Pancreas (tissue), 10 donors: ENCODE measurements at regions not wholly inside any gene's neighbourhood (a gene's known extent, or its start where the extent isn't known, plus 50 kb on each side); places are given as distances from the start of the nearest gene placed in this dataset.

Experiments used
- ATAC-seq, 4 donors: fragments of 200-7000 bp; cut with Tn5 transposase; one replicate each; pipeline versions ENCODE4 v1.8.0 to v1.9.1; 2020; ENCODE audit warnings: mild to moderate bottlenecking in 4 of 4, moderate library complexity in 4 of 4
- DNase-seq, 6 donors: peaks; one replicate each; pipeline ENCODE4 v3.0.0-alpha.2; 2020
- FAIRE-seq: peaks from 2 replicates; lab custom pipeline; 2012; peaks lifted over from hg19 to GRCh38; lab: Jason Lieb, UNC
- H3K27ac ChIP-seq, 4 donors: fragments of 200-600 bp; sonication (generic); 1 replicate in 3 of 4; 2 replicates in 1 of 4; pipeline versions ENCODE4 v1.5.0 to v1.8.0; 2020
- H3K27me3 ChIP-seq, 4 donors: fragments of 200-600 bp; one replicate each; pipeline ENCODE4 v1.8.0; 2021
- H3K36me3 ChIP-seq, 3 donors: fragments of 200-600 bp; sonication (generic) in 1 of 3; one replicate each; pipeline versions ENCODE4 v1.5.0 to v1.8.0; 2020 to 2021
- H3K4me1 ChIP-seq, 3 donors: fragments of 200-600 bp; one replicate each; pipeline ENCODE4 v1.8.0; 2021
- H3K4me3 ChIP-seq, 4 donors: fragments of 200-600 bp; sonication (generic) in 2 of 4; one replicate each; pipeline versions ENCODE4 v1.5.0 to v1.8.0; 2020 to 2021
- H3K9me3 ChIP-seq, 4 donors: fragments of 200-600 bp; one replicate each; pipeline ENCODE4 v1.8.0; 2021
- CTCF ChIP-seq, 4 donors: fragments of 200-600 bp; sonication (generic) in 3 of 4; IDR thresholded peaks; one replicate each; pipeline versions ENCODE4 v1.5.0 to v1.8.0; 2021; ENCODE audit warnings: antibody characterized with exemption in 4 of 4
- WGBS, 2 donors: extraction: QIAGEN DNeasy Blood & Tissue Kit; methylation state at CpG; one replicate each; pipeline ENCODE4 v1.1.7; 2013; 5-methylcytosine and 5-hydroxymethylcytosine counted together
- intact Hi-C, 3 donors: fragments of 100-400 bp; cut with DNase I; formaldehyde crosslinking; loops; one replicate each; pipeline versions ENCODE4 v1.11.1 to v1.14.2; 2022
- donor health status: healthy with polysubstance abuse.
- donor health status: DM: no; HTN: no; CAD: no; lungs with moderate emphysema.
- donor health status: DM: no; HTN: no; CAD: no.
- donor health status: control.
- donor health status: control.
- donor health status: Bipolar disorder and iron deficiency.
- donor health status: DM: yes; HTN: yes; CAD: no.
- donor health status: DM: no; HTN: no; CAD: no.
- donor health status: DM: no; HTN: no; CAD: no.
- donor health status: DM: yes; HTN: yes; CAD: no.

- Histone ChIP-seq H3K4me3 (no peak overlapping the region), H3K27me3 (no peaks in the 10 kb centered on the region), H3K27ac (no peak overlapping the region), H3K36me3 (no peaks in the 10 kb centered on the region), H3K9me3 (no peaks in the 10 kb centered on the region), H3K4me1 (no peaks in the 10 kb centered on the region)
- DNase-seq (no peak), ATAC-seq (peak in 2 of 4 donors; percentile 36 to 87), FAIRE-seq (no peak)
- TF ChIP-seq CTCF (IDR thresholded peaks at IDR 0.05): no peak
- intact Hi-C loops: no loop called here
- WGBS, 2 donors: 65 to 74% methylated on average over 3 of the region's 3 CpGs
Observed at GRCh38 chr3:115321400-115321805, 174.3 kb upstream of the ZBTB20 start.

- no peak for DNase-seq
- intact Hi-C loops: no loop called here
- Histone ChIP-seq H3K27me3 (no peaks in the 10 kb centered on the region), H3K4me3 (no peak overlapping the region), H3K36me3 (no peaks in the 10 kb centered on the region), H3K27ac (no peak overlapping the region), H3K9me3 (no peaks in the 10 kb centered on the region), H3K4me1 (no peaks in the 10 kb centered on the region)
- no peak for FAIRE-seq
- ATAC-seq: peak in 1 of 4 donors; percentile 32
- TF ChIP-seq CTCF (IDR thresholded peaks at IDR 0.05): no peak
- WGBS, 2 donors: 56 to 65% methylated on average over 3 of the region's 3 CpGs
Observed at GRCh38 chr3:115322901-115323300, 175.8 kb upstream of the ZBTB20 start.

GRCh38 chr3:115323380-115323779, 176.3 kb upstream of the ZBTB20 start:
- Histone ChIP-seq H3K27ac (no peak overlapping the region), H3K27me3 (no peaks in the 10 kb centered on the region), H3K4me1 (no peaks in the 10 kb centered on the region), H3K36me3 (no peaks in the 10 kb centered on the region), H3K4me3 (no peak overlapping the region), H3K9me3 (no peaks in the 10 kb centered on the region)
- FAIRE-seq (no peak), ATAC-seq (no peak), DNase-seq (no peak)
- 35 to 43% methylated on average over 2 of the region's 2 CpGs for WGBS, 2 donors
- TF ChIP-seq CTCF (IDR thresholded peaks at IDR 0.05): no peak
- intact Hi-C loops: no loop called here

- WGBS, 2 donors: 15 to 21% methylated on average over 1 of the region's 1 CpG
- intact Hi-C loops: no loop called here
- Histone ChIP-seq H3K9me3 (no peaks in the 10 kb centered on the region), H3K4me1 (no peaks in the 10 kb centered on the region), H3K36me3 (no peaks in the 10 kb centered on the region), H3K4me3 (no peak overlapping the region), H3K27me3 (no peaks in the 10 kb centered on the region), H3K27ac (no peak overlapping the region)
- no peak for DNase-seq
- no peak for FAIRE-seq
- TF ChIP-seq CTCF (IDR thresholded peaks at IDR 0.05): no peak
- no peak for ATAC-seq
Observed at GRCh38 chr3:115324056-115324455, 177.0 kb upstream of the ZBTB20 start.

- intact Hi-C loops: no loop called here
- TF ChIP-seq CTCF (IDR thresholded peaks at IDR 0.05): no peak
- FAIRE-seq: no peak
- ATAC-seq: peak in 2 of 4 donors; percentile 52 to 74
- peak in 2 of 6 donors; percentile 10 to 21 for DNase-seq
- no peaks in the 10 kb centered on the region for H3K36me3 ChIP-seq
- no peaks in the 10 kb centered on the region for H3K9me3 ChIP-seq
- WGBS, 2 donors: 6 to 7% methylated on average over 2 of the region's 2 CpGs
- H3K27ac ChIP-seq: no peak overlapping the region
- H3K4me3 ChIP-seq: no peak overlapping the region
- no peaks in the 10 kb centered on the region for H3K4me1 ChIP-seq
- H3K27me3 ChIP-seq: no peaks in the 10 kb centered on the region
Observed at GRCh38 chr3:115325539-115325938, 178.5 kb upstream of the ZBTB20 start.
